H9 (cell line): ENCODE measurements at regions not wholly inside any gene's neighbourhood (a gene's known extent, or its start where the extent isn't known, plus 50 kb on each side); places are given as distances from the start of the nearest gene placed in this dataset.
A peak's percentile ranks its signal among the peaks of the same experiment; 100 is the strongest.

Source experiments
- DNase-seq: peaks from one replicate; pipeline ENCODE4 v3.0.0-alpha.2; 2017
- H2AFZ ChIP-seq: one replicate; pipeline ENCODE4 v1.6.1; 2013; ENCODE audit warnings: mild to moderate bottlenecking, low read length, control low read depth, moderate library complexity
- H2AK5ac ChIP-seq: 2 replicates; pipeline ENCODE4 v1.6.1; 2013; ENCODE audit warnings: low read length, control low read depth, mixed read lengths; ENCODE audit not compliant: insufficient read length
- H2BK120ac ChIP-seq: one replicate; pipeline ENCODE4 v1.6.1; 2013; ENCODE audit warnings: low read depth, mild to moderate bottlenecking, low read length, control low read depth, inconsistent platforms; ENCODE audit not compliant: poor library complexity, severe bottlenecking
- H2BK12ac ChIP-seq: 2 replicates; pipeline ENCODE4 v1.6.1; 2013; ENCODE audit warnings: low read length, control low read depth, mixed read lengths, low read depth; ENCODE audit not compliant: insufficient read length
- H2BK15ac ChIP-seq: 2 replicates; pipeline ENCODE4 v1.6.1; 2013; ENCODE audit warnings: low read depth, low read length, control low read depth
- H2BK20ac ChIP-seq: one replicate; pipeline ENCODE4 v1.6.1; 2013; ENCODE audit warnings: low read depth, mild to moderate bottlenecking, low read length, control low read depth, inconsistent platforms; ENCODE audit not compliant: poor library complexity, severe bottlenecking
- H2BK5ac ChIP-seq: 2 replicates; pipeline ENCODE4 v1.6.1; 2013; ENCODE audit warnings: low read length, control low read depth, mixed read lengths; ENCODE audit not compliant: insufficient read length
- H3K14ac ChIP-seq: 2 replicates; pipeline ENCODE4 v1.6.1; 2013; ENCODE audit warnings: low read length, control low read depth; ENCODE audit not compliant: insufficient read depth
- H3K18ac ChIP-seq: 2 replicates; pipeline ENCODE4 v1.6.1; 2013; ENCODE audit warnings: low read depth, mild to moderate bottlenecking, mixed read lengths, low read length, control low read depth; ENCODE audit not compliant: insufficient read length
- H3K23ac ChIP-seq: 2 replicates; pipeline ENCODE4 v1.6.1; 2013; ENCODE audit warnings: low read length, control low read depth, mixed read lengths, low read depth; ENCODE audit not compliant: insufficient read length
- H3K23me2 ChIP-seq: 2 replicates; pipeline ENCODE4 v1.6.1; 2013; ENCODE audit warnings: low read depth, mild to moderate bottlenecking, mixed read lengths, low read length, control low read depth; ENCODE audit not compliant: insufficient read length, poor library complexity, severe bottlenecking
- H3K27ac ChIP-seq: 2 replicates; pipeline ENCODE4 v1.5.1; 2013; ENCODE audit warnings: low read length, control low read depth, mixed read lengths, low read depth; ENCODE audit not compliant: insufficient read length
- H3K27me3 ChIP-seq: 2 replicates; pipeline ENCODE4 v1.6.1; 2013; ENCODE audit warnings: low read length, control low read depth, inconsistent platforms; ENCODE audit not compliant: insufficient read depth
- H3K4ac ChIP-seq: 2 replicates; pipeline ENCODE4 v1.6.1; 2013; ENCODE audit warnings: low read depth, mild to moderate bottlenecking, control low read depth, inconsistent platforms, low read length, moderate library complexity
- H3K4me1 ChIP-seq: 2 replicates; pipeline ENCODE4 v1.6.1; 2013; ENCODE audit warnings: low read length, control low read depth, inconsistent platforms; ENCODE audit not compliant: insufficient read depth
- H3K4me2 ChIP-seq: 2 replicates; pipeline ENCODE4 v1.6.1; 2013; ENCODE audit warnings: low read length, control low read depth, mixed read lengths; ENCODE audit not compliant: insufficient read length, insufficient read depth
- H3K56ac ChIP-seq: 2 replicates; pipeline ENCODE4 v1.6.1; 2013; ENCODE audit warnings: low read depth, mild to moderate bottlenecking, mixed read lengths, low read length, control low read depth; ENCODE audit not compliant: insufficient read length
- H3K79me1 ChIP-seq: 2 replicates; pipeline ENCODE4 v1.6.1; 2013; ENCODE audit warnings: low read depth, mild to moderate bottlenecking, moderate library complexity, low read length, control low read depth, inconsistent platforms; ENCODE audit not compliant: insufficient read depth, poor library complexity, severe bottlenecking
- H3K79me2 ChIP-seq: 2 replicates; pipeline ENCODE4 v1.6.1; 2013; ENCODE audit warnings: low read length, control low read depth, inconsistent platforms; ENCODE audit not compliant: insufficient read depth
- H3K9ac ChIP-seq: 2 replicates; pipeline ENCODE4 v1.6.1; 2013; ENCODE audit warnings: low read length, control low read depth, mixed read lengths; ENCODE audit not compliant: insufficient read length; ENCODE audit errors: extremely low read depth
- H3K9me3 ChIP-seq: one replicate; pipeline ENCODE4 v1.6.1; 2013; ENCODE audit warnings: low read depth, low read length, inconsistent platforms; ENCODE audit not compliant: control insufficient read depth
- H3T11ph ChIP-seq: one replicate; pipeline ENCODE4 v1.6.1; 2013; ENCODE audit warnings: mild to moderate bottlenecking, low read length, control low read depth, inconsistent platforms
- H4K20me1 ChIP-seq: one replicate; pipeline ENCODE4 v1.6.1; 2013; ENCODE audit not compliant: control insufficient read depth, insufficient read length, insufficient read depth
- H4K5ac ChIP-seq: 2 replicates; pipeline ENCODE4 v1.6.1; 2013; ENCODE audit warnings: low read depth, mild to moderate bottlenecking, mixed read lengths, low read length, control low read depth; ENCODE audit not compliant: insufficient read length
- H4K8ac ChIP-seq: replicated peaks from 2 replicates; pipeline ENCODE4 v1.6.1; 2013; ENCODE audit warnings: low read length, control low read depth, mixed read lengths, low read depth; ENCODE audit not compliant: insufficient read length
- H4K91ac ChIP-seq: 2 replicates; pipeline ENCODE4 v1.6.1; 2013; ENCODE audit warnings: low read depth, mild to moderate bottlenecking, moderate library complexity, mixed read lengths, low read length, control low read depth; ENCODE audit not compliant: insufficient read length
- H3K27ac Mint-ChIP-seq, 3 experiments: 2 replicates in 2 of 3; 3 replicates in 1 of 3; pipeline ENCODE4 v1.8.0; 2020 to 2021; ENCODE audit warnings: mixed read lengths in 3 of 3, mild to moderate bottlenecking in 1 of 3, moderate library complexity in 1 of 3
- H3K27me3 Mint-ChIP-seq: 2 replicates; pipeline ENCODE4 v1.8.0; 2021; ENCODE audit warnings: low read depth, mild to moderate bottlenecking, moderate library complexity, mixed read lengths
- H3K36me3 Mint-ChIP-seq, 3 experiments: 2 replicates in 2 of 3; 3 replicates in 1 of 3; pipeline ENCODE4 v1.8.0; 2020 to 2021; ENCODE audit warnings: low read depth in 3 of 3, mixed read lengths in 3 of 3; ENCODE audit not compliant: insufficient read depth in 1 of 3
- H3K4me1 Mint-ChIP-seq, 2 experiments: 2 replicates each; pipeline ENCODE4 v1.8.0; 2020; ENCODE audit warnings: mixed read lengths in 2 of 2
- H3K4me3 Mint-ChIP-seq, 2 experiments: 2 replicates in 1 of 2; 3 replicates in 1 of 2; pipeline ENCODE4 v1.8.0; 2020 to 2021; ENCODE audit warnings: mild to moderate bottlenecking in 2 of 2, mixed read lengths in 2 of 2, moderate library complexity in 1 of 2
- H3K9me3 Mint-ChIP-seq, 2 experiments: 2 replicates in 1 of 2; 3 replicates in 1 of 2; pipeline ENCODE4 v1.8.0; 2020; ENCODE audit warnings: mild to moderate bottlenecking in 2 of 2, mixed read lengths in 2 of 2, moderate library complexity in 1 of 2
- WGBS: extraction: QIAGEN DNeasy Blood & Tissue Kit; methylation state at CpG from one replicate; pipeline ENCODE4 v1.1.7; 2013; ENCODE audit warnings: missing lambda C conversion rate, low lambda C conversion rate, mixed read lengths; ENCODE audit not compliant: insufficient read length; ENCODE audit errors: extremely low coverage; 5-methylcytosine and 5-hydroxymethylcytosine counted together
- TF ChIP-seq, protein P1 (sequence below): fragments of 200-600 bp; sonication (generic); conservative IDR thresholded peaks from 3 replicates; pipeline ENCODE4 v1.8.0; 2021; ENCODE audit warnings: antibody characterized with exemption, mild to moderate bottlenecking

DNA sequence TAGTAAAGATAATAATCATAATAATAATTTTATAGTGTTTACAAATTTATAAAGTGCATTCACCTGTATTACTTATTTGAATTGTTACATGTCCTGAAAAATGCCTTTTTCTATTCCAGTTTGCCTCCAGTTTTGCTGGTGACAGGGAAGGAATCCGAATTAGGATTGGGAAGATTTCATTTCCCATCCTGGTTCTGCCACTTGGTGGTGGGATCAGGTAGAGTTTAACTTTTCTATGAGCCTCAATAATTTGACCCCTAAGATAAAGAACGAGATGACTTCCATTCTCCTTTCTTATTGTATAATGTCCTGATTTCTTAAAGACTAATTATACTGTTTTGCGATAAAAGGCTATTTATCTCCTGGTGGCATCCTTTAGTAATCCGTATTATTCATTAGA, 1090.9 kb downstream of the RAPGEF2 start:
- no peak overlapping the region for H2AFZ ChIP-seq
- H2BK5ac ChIP-seq: no peak overlapping the region
- no peak overlapping the region for H3K4me3 Mint-ChIP-seq
- H3K36me3 Mint-ChIP-seq: no peaks in the 10 kb centered on the region
- H3K27ac Mint-ChIP-seq: no peak overlapping the region
- no peak overlapping the region for H3K4ac ChIP-seq
- H2BK120ac ChIP-seq: no peak overlapping the region
- H3K9ac ChIP-seq: no peak overlapping the region
- H2BK12ac ChIP-seq: no peak overlapping the region
- H3K23ac ChIP-seq: no peak overlapping the region
- no peaks in the 10 kb centered on the region for H3K4me1 ChIP-seq
- no peak overlapping the region for H2BK20ac ChIP-seq
- no peaks in the 10 kb centered on the region for H3K79me2 ChIP-seq
- H3K56ac ChIP-seq: no peak overlapping the region
- no peaks in the 10 kb centered on the region for H3K9me3 Mint-ChIP-seq
- H4K5ac ChIP-seq: no peak overlapping the region
- no peaks in the 10 kb centered on the region for H3K23me2 ChIP-seq
- H3K27me3 Mint-ChIP-seq: no peaks in the 10 kb centered on the region
- H4K91ac ChIP-seq: no peak overlapping the region
- no CpG with 5 or more reads among the region's 4 CpGs for WGBS
- H3K79me1 ChIP-seq: no peaks in the 10 kb centered on the region
- TF ChIP-seq, protein P1, sequence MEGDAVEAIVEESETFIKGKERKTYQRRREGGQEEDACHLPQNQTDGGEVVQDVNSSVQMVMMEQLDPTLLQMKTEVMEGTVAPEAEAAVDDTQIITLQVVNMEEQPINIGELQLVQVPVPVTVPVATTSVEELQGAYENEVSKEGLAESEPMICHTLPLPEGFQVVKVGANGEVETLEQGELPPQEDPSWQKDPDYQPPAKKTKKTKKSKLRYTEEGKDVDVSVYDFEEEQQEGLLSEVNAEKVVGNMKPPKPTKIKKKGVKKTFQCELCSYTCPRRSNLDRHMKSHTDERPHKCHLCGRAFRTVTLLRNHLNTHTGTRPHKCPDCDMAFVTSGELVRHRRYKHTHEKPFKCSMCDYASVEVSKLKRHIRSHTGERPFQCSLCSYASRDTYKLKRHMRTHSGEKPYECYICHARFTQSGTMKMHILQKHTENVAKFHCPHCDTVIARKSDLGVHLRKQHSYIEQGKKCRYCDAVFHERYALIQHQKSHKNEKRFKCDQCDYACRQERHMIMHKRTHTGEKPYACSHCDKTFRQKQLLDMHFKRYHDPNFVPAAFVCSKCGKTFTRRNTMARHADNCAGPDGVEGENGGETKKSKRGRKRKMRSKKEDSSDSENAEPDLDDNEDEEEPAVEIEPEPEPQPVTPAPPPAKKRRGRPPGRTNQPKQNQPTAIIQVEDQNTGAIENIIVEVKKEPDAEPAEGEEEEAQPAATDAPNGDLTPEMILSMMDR: peak; percentile 33; the same call in 1 of the 3 replicates
- no peak overlapping the region for H3K4me2 ChIP-seq
- H3K27ac ChIP-seq: no peak overlapping the region
- no peak for DNase-seq
- H2AK5ac ChIP-seq: no peak overlapping the region
- H3K4me1 Mint-ChIP-seq: no peaks in the 10 kb centered on the region
- no peak overlapping the region for H3K18ac ChIP-seq
- no peaks in the 10 kb centered on the region for H3K27me3 ChIP-seq
- H3K9me3 ChIP-seq: no peaks in the 10 kb centered on the region
- H4K20me1 ChIP-seq: no peaks in the 10 kb centered on the region
- no peak overlapping the region for H3K14ac ChIP-seq
- no peak overlapping the region for H4K8ac ChIP-seq
- no peak overlapping the region for H3T11ph ChIP-seq
- H2BK15ac ChIP-seq: no peak overlapping the region
